NCI-H1417 treated with DMSO at 0.1 percent for 48 hours (cell line): ENCODE measurements at regions not wholly inside any gene's neighbourhood (a gene's known extent, or its start where the extent isn't known, plus 50 kb on each side); places are given as distances from the start of the nearest gene placed in this dataset.

Experiments
- DNase-seq: peaks from one replicate; lab custom pipeline; 2025; lab: John Stamatoyannopoulos, UW

DNA sequence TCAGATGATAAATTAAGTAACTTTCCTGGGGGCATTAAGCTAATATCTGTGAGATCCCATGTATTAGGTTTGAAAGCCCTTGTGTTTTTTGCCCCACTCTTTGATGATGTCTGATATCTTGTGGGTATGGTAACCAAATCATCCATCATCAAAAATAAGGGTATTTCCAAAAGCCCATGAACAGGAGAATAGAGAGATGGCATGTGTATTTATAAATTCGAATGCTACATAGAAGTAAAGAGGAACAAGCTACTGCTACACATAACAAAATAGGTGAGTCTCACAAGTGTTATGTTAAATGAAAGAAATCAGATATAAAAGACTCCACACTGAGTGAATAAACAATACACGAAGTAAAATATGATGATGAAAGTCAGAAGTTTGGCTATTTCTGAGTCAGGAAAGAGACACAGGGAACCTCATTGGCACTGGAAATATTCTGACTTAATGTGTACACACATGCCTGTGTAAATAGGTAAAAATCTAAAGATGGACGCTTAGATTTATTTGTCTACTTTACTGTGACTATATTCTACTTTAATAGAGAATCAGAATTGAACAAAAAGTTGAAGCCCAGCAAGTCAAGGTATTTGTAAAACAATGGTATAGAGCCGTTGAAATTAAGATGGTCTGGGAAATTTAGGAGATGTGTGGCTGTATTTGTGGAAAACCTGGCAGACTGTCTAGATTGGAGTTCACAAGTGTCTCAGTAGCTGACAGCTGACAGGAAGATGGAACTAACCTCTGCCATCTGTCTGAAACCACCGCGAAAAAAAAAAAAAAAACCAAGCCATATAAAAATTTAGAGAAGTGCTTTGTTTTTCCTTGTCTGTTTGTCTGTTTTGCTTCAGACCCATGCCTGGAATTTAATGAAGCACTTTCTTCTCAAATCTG is 111.0 kb upstream of the TGFBR2 start:
- DNase-seq = no peak

DNA sequence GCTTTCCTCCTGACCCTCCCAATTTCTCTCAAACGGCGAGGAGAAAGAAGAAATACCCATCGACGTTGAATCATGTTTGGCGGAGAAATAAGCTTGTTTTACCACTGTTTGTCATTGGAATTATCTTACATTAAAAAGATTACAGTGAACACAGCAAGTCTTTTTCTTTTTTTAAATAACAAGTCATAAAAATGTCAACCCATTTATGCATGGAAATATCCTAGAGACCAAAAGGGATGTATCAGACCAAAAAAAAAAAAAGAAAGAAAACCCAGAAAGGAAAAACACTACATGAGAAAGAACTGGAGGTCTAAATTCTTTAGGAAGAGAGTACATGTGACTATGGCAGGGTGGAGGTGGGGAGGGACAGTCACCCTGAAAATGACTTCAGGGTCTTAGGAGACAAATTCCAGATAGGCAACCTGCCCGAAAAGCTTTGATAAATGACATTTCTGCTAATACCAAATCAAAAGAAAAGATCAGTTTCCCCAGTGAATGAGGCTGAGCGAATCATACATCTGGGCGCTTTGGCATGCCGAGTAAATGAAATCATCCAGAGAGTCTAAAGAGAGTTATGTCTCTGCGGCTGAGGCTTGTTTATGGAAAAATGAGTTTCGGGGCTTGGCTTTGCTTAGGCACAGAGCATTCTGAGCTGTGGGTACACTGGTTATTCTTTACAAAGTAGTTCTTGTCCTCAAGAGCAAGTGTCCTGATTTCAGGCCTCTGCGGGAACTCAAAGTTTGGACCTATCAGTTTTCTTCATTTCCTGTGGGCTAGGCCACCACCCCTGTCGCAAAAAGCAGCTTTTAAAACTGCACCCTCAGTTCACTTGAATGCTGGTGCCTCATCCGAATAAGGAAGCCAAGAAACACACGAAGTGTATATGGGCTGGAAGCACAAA is 110.1 kb upstream of the TGFBR2 start:
- no peak for DNase-seq

DNA sequence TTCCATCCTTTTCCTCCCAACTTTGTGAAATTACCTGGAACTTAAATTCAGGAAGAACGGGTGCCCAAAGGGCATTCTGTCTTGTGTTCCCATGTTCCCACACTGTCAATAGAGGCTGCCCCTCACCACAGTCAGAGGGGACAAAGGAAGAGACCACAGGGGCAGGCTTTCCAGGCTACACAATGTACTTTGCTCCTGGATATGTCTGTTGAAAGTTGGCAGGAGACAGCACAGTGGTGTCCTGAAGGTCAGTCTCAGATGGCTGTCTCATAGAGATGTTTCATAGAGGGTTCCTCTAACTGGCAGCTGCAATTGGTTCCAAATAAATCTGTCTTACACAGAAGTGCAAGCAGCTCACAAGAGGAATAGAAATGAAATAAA is 107.8 kb upstream of the TGFBR2 start:
- no peak for DNase-seq

DNA sequence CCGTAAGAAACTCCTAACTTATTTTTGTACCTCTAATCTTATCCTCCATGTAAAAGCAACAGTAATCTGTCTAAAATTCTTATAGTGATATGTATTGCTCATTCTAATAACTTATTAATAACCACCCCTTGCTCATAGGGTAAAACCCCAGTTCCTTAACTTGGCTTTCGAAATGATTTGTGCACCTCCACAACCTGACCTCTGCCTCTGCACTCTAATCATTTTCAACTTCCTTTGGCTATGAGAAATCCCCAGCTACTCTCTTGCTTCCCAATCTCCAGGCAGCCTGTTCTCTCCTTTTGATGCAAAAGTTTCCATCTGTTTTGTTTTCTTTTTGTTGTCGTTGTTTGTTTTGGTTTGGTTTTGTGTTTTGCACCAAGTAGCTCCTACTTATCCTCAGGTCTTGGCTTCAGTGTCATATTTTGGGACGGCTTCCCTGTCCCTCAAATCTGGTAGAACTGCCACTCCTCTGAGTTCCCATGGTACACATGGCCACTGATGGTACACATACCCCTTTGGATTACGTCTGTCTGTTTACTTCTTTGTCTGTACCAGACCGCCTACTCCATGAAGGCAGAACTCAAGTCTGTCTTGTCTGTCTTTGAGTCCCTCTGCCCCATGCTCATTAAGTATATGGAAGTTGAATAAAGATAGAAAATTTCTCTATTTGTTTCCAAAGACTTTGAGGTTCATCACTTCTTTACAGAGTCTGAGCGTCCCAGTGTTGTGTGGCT is 105.6 kb upstream of the TGFBR2 start:
- DNase-seq = no peak

DNA sequence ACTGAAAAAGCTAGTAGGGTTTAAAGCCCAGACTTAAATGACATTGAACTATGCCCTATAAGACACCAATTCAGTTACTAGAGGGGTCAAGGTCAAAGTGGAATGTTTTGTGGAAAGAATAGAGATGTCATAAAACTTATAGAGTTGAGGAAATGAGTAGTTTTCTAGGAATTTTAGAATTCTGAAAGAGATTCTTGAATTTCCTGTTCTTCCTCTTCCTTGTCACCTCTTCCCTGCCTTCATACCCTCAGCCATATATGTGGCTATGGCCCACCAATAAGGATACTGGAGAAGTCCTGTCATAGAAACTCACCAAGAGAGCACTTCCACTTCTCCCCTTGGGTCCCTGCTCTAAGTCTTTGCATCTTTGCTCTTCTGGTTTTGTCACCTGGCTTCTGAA is 104.9 kb upstream of the TGFBR2 start:
- DNase-seq = no peak

DNA sequence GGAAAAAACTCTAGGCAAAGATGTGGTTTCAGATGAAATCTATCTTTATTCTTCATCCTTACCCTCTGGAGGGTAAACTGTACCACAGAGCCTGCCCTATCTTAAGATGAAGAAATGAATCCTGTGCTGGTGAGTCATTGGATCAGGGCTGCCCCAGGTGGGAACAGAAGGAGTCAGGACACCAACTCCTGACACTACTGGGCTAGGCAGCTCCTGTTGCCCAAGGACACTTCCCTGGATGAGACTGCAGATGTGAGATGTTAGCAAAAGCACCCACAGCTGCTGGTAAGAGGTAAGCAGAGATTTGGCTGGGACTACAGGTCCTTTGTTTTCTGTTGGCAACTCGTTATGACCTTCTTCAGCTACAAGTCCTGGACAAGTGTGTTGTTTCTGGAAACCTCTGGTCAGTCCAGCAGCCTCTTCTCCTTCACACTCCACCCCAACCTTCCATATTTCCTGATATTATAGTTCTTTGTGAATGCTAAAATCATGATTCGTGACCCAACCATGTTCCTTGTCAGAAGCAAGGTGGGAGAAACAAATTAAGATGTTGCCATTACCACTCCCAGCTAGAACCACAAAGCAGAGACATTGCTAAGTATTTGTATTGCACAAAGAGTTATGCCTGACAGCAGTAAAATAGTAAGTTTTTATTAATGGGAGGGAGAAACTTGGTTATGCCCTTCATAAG is 104.2 kb upstream of the TGFBR2 start:
- DNase-seq = no peak

DNA sequence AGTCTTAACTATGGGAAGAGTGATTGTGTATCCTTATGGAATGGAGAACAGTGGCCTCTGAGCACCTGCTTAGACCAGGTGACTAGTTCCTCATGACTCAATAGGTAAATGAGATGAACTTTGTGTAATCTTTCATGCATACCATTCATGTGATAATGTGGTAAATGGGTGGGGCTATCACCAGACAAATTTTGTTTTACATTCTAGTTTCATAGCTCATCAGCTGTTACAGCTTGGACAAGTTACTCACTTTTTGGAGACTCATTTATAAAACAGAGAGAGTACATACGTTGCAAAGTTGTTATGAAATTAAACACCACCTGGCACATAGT is 103.7 kb upstream of the TGFBR2 start:
- no peak for DNase-seq

DNA sequence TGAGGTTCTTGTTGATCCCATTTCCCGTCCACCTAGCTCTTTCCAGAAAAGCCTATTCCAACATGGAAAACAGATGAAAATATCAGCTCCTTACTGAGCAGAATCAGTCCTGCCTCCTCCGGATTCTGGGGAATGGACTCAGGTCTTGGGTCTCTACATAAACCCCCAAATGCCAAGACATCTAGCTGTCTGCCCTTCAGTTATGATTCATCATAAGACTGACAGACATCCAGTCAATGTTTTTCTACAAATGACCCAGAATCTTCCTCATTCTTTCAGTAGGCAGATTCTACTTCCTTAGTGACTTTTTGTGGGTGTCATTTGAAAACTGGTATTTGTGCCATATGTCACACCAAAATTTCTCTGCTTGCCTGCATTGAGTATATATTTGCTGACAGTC is 103.0 kb upstream of the TGFBR2 start:
- DNase-seq = no peak

DNA sequence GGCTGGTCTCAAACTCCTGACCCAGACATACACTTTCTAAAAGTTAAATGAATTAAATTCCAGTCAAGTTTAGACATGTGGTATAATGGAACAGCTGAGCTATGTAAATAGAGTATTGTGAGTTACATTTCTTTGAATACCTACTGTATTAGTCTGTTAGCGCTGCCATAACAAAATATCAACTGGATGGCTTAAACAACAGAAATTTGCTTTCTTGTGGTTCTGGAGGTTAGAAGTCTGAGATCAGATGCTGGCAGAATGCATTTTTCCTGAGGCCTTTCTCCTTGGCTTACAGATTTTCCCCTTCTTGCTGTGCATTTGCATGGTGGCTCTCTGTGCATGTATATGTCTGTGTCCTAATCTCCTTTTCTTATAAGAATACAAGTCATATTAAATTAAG is 101.5 kb upstream of the TGFBR2 start:
- DNase-seq = no peak

DNA sequence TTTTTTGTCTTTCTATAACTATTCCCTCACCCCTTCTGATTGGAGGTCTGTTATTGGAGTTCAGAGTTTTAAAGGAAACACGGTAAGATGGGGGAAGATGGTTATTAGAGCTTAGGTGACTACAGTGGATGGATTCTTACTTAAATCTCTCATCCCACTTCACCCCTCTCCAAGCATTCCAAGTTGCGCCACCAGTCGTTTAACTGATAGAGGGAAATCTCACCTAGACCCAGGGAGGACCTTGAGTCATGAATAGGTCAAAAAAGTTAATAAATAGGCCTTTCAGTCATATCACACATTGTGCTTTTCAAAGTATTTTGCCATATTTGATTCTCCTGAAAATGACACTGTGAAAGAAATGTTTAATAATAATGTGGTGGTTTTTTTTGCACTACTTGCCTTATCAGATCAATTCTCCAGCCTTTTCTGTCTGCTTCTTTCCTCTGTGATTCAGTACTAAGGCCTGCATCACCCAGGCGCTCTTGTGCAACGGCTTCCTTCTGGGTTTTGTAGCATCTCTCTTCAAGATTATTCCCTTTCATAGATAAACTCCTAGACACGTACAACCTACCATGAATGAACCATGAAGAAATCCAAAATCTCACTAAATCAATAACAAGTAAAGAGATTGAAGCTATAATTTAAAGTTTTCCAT is 100.4 kb upstream of the TGFBR2 start:
- DNase-seq = no peak

DNA sequence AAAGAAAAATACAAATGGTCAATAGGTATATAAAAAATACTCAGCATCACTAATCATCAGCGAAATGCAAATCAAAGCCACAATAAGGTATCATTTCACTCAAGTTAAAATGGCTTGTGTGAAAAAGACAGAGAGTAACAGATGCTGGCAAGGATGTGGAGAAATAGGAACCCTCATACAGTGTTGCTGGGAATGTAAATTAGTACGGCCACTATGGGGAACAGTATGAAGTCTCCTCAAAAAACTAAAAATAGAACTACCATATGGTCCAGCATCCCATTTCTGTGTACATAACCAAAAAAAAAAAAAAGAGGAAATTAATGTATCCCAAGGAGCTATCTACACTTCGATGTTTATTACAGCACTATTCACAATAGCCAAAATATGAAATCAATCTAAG is 98.1 kb upstream of the TGFBR2 start:
- no peak for DNase-seq

DNA sequence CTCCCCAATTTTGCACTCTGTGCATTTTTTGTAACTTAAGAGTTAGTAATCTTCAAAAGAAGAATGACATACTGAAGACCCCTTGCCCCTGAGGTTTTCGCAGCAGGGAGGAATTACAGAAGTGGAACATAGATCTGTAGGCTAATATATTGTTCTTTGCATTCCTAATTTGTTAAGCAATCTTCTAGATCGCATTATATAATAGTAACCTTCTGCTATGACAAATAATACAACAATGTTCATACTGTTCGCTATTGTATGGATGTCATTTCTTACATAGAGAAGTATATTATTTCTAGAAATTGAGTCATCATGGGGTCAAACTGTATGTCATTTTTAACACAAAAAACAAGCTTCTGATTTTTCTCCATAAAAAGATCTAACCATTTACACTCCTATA is 95.8 kb upstream of the TGFBR2 start:
- no peak for DNase-seq

DNA sequence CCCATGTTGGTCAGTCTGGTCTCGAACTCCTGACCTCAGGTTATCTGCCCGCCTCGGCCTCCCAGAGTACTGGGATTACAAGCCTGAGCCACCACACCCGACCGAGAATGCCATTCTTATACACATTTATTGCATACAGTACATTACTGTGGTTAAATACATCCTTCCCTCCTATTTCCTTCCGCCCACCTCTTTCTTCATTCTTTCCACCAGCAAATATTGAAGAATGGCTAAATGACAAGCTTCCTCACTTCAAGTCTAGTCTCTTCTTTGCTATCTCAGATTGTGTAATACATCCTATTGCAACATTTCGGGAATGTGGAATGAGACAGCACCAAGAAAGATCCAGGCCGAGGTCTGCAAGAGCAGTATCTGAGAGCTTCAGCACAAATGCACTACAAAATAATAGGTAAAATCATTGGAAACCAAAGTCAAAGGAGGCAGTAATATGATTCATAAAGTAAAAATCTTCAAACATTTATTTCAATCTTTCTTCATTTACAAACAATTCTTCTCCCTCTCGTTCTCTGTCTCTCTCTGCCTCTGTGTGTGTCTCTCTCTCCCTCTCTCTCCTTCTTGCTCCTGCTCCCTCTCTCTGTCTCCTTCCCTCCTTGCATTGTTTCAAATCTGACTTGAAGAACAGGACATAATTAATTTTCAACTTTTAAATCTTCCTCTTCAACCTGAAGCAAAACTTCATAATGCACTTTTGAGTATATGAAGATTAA is 94.7 kb upstream of the TGFBR2 start:
- no peak for DNase-seq

DNA sequence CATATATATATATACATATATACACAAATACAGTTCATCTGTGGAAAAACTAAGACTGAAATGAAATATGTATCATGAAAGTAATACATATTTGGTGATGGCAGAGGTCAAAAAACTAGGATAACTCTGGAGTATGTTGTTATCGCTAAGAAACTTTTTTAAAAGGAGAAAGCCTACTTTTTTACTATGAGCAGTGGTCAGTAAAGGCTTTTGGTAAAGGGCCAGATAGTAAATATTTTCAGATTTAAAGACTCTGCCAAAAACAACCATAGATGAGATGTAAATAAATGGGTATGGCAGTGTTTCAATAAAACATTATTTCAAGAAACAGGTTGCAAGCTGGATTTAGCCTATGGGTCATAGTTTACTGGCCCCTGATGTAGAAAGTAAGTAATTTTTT is 93.8 kb upstream of the TGFBR2 start:
- no peak for DNase-seq

DNA sequence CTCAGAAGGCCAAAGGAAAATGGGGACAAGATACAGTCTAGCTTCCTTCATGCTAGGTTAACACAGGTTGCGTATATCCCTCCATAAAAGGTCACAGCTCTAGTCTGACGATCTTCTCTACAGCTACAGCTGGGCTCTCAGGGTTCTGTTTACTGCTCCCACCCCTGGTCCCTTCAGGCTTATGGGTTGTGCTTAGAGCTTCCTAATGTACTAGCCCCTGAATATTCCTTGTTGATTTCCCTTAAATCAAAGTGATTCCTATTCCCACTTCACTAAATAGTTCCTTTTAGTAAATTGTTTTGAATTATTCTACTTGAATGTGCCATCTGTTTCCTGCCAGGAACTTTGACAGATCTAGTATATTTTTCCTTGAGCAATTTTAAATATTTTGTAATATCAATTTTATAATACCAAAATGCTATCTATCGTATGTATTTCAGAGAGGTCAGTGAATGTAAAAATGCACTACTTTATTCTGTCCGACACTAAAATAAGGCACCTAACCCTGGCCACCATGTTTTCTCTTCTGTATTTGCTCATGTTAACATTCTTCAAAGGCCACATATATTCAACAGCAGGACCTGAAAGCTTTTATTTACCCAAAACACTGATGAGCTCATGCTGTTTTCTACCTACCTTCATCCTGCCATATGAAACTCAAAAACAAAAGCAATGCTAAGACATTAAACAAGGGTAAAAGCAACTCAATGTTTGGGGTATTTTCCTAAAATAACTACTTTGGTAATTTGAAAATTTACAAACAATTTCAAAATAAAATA is 92.8 kb upstream of the TGFBR2 start:
- DNase-seq = no peak

DNA sequence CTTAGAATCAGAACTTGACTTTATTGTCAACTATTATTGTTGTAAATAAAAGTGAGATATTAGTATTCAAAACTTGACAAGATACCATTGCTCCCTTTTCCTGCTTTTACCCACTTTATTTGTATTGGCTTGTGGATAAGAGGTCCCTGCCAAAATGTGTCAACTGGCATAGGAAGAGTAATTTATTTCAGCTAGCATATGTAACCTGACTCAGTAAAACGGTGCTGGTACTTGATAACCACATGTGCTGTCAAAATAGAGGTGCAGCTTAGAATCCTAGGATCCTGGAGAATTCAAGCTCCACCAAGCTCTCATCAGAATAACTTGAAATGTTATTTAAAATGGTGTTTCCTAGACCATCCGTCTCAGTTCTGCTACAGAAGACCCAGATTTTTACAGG is 90.2 kb upstream of the TGFBR2 start:
- DNase-seq = no peak

DNA sequence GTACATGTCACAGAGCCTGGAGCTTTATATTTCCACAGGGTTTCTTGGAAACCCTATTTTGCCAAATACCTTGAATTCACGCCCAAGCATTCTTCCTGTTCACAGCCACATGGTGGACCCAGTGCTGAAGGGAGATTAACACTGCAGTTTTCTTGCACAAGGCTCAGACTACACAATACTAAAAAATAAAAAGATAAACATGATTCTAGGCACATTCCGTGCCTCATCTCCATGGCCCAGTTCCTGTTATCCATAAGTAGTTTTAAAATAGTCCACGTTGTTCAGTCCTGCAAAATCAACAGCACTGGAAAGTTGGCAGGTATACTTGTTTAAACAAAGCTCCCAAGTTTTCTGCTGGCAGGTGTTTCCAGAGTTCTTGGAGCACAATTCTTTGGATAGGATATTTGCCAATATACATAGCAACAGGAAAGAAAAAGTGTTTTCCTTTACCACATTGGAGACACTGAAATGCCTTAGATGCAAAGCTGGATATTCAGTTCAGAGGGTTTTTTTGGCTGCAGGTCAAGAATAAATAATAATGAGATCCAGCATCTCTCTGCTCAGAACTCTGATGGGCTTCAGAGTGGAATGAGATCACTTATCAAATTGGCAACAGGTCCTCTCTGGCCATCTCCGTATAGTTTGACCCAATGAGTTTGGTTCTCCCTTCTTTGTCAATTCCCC is 88.1 kb upstream of the TGFBR2 start:
- DNase-seq = no peak

DNA sequence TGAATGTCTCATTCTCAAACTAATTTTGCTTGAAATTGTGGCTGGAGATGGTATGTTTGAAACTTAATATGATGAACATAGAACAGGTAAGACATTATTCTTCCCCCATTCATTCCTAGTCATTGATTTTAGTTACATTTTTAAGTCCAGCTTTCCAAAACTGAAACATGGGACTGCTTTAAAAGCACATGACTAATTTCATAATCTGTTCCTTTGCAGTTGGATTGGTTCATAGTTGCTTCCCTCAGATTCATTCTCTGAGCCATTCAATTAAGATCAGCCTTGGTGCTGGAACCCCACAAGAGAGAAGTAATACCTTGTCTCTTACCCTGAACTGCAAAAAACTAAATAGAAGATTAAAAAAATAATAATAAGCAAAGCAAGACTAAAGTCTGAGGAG is 87.5 kb upstream of the TGFBR2 start:
- no peak for DNase-seq

DNA sequence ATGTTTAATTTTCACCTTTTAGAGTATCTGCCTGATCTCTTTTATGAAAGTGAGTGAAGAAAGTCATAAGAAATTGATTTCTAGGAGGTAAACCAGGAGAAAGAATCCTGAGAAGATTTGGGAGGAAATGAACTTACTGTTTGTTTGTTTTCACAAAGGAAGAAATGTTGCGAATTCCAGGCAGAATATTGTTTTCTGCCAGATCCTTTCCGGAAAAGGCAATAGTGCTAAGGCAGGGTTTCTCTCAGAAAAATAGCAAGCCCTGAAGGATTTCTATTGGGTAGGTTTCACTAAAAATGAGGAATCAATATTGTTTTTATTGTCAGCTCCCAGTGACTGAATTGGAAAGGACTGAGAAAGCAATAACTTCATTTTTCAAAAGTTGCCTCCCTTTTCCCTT is 85.7 kb upstream of the TGFBR2 start:
- no peak for DNase-seq
